ENCODE measurements at regions not wholly inside any gene's neighbourhood (a gene's known extent, or its start where the extent isn't known, plus 50 kb on each side); places are given as distances from the start of the nearest gene placed in this dataset.

GRCh38 chr18:59777636-59778035, 80.4 kb upstream of the CCBE1 start:
- no peaks in the 10 kb centered on the region for H3K9me3 ChIP-seq
- H3K36me3 ChIP-seq: no peaks in the 10 kb centered on the region
- no peaks in the 10 kb centered on the region for H3K27me3 ChIP-seq
- no peak overlapping the region for H3K27ac ChIP-seq
- no peak overlapping the region for H3K4me3 ChIP-seq (ENCODE audit: low read depth in 1 of 2, low read length in 1 of 2)
- no peaks in the 10 kb centered on the region for H3K4me1 ChIP-seq (ENCODE audit: control insufficient read depth in 1 of 2, insufficient read depth in 1 of 2, low read depth in 1 of 2, low read length in 1 of 2)
- TF ChIP-seq CTCF (IDR thresholded peaks at IDR 0.05): no peak

- no peak overlapping the region for H3K27ac ChIP-seq
- H3K4me1 ChIP-seq (ENCODE audit: control insufficient read depth in 1 of 2, insufficient read depth in 1 of 2, low read depth in 1 of 2, low read length in 1 of 2): no peaks in the 10 kb centered on the region
- H3K9me3 ChIP-seq: no peaks in the 10 kb centered on the region
- H3K27me3 ChIP-seq: no peaks in the 10 kb centered on the region
- TF ChIP-seq CTCF (IDR thresholded peaks at IDR 0.05): no peak
- no peaks in the 10 kb centered on the region for H3K36me3 ChIP-seq
- no peak overlapping the region for H3K4me3 ChIP-seq (ENCODE audit: low read depth in 1 of 2, low read length in 1 of 2)
Measured at GRCh38 chr18:59769129-59769865, 72.1 kb upstream of the CCBE1 start.

- Histone ChIP-seq H3K4me3 (ENCODE audit: low read depth in 1 of 2, low read length in 1 of 2) (no peak overlapping the region), H3K27ac (no peak overlapping the region), H3K9me3 (no peaks in the 10 kb centered on the region), H3K36me3 (no peaks in the 10 kb centered on the region), H3K4me1 (ENCODE audit: control insufficient read depth in 1 of 2, insufficient read depth in 1 of 2, low read depth in 1 of 2, low read length in 1 of 2) (no peaks in the 10 kb centered on the region), H3K27me3 (no peaks in the 10 kb centered on the region)
- TF ChIP-seq CTCF (IDR thresholded peaks at IDR 0.05): no peak
Measured at GRCh38 chr18:59768409-59768808, 71.2 kb upstream of the CCBE1 start.

- no peaks in the 10 kb centered on the region for H3K4me1 ChIP-seq (ENCODE audit: control insufficient read depth in 1 of 2, insufficient read depth in 1 of 2, low read depth in 1 of 2, low read length in 1 of 2)
- H3K4me3 ChIP-seq (ENCODE audit: low read depth in 1 of 2, low read length in 1 of 2): no peak overlapping the region
- no peak for TF ChIP-seq CTCF (IDR thresholded peaks at IDR 0.05)
- no peak overlapping the region for H3K27ac ChIP-seq
- H3K36me3 ChIP-seq: no peaks in the 10 kb centered on the region
- no peaks in the 10 kb centered on the region for H3K27me3 ChIP-seq
- H3K9me3 ChIP-seq: no peaks in the 10 kb centered on the region
Measured at GRCh38 chr18:59767732-59768131, 70.5 kb upstream of the CCBE1 start.

GRCh38 chr18:59765343-59765742, 68.1 kb upstream of the CCBE1 start:
- TF ChIP-seq CTCF (IDR thresholded peaks at IDR 0.05): no peak
- H3K27ac ChIP-seq: no peak overlapping the region
- no peaks in the 10 kb centered on the region for H3K36me3 ChIP-seq
- H3K9me3 ChIP-seq: no peaks in the 10 kb centered on the region
- H3K27me3 ChIP-seq: no peaks in the 10 kb centered on the region
- no peak overlapping the region for H3K4me3 ChIP-seq (ENCODE audit: low read depth in 1 of 2, low read length in 1 of 2)
- no peaks in the 10 kb centered on the region for H3K4me1 ChIP-seq (ENCODE audit: control insufficient read depth in 1 of 2, insufficient read depth in 1 of 2, low read depth in 1 of 2, low read length in 1 of 2)

Measured in neutrophil (primary cell).